GM21825 (cell line): ENCODE measurements at regions not wholly inside any gene's neighbourhood (a gene's known extent, or its start where the extent isn't known, plus 50 kb on each side); places are given as distances from the start of the nearest gene placed in this dataset.

Experiments used
- ATAC-seq: cut with Tn5 transposase; IDR thresholded peaks from one replicate; pipeline ENCODE4 v1.9.1; 2021; ENCODE audit warnings: mild to moderate bottlenecking, moderate library complexity; ENCODE audit not compliant: unreplicated experiment

GRCh38 chr16:72286936-72287620 lies 115.1 kb upstream of the PMFBP1 start:
- no peak for ATAC-seq

DNA sequence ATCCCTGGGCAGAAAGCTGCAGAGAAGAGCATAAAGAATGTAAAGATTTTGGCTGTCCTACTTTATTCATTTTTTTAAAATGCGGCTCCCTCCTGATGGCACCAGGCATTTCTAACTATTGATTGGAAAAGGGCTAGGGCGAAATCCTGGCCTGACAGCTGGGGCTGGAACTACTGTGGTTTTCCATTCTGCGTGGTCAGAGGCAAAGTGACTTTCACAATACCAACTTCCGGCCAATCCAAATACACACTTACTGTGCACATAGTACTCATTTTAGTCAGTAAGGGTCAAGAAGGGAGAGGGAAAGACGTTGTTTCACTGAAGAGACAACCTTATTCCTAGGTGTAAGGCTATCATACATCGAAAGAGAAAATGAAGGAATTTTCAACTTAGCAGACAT lies 113.8 kb upstream of the PMFBP1 start:
- no peak for ATAC-seq

DNA sequence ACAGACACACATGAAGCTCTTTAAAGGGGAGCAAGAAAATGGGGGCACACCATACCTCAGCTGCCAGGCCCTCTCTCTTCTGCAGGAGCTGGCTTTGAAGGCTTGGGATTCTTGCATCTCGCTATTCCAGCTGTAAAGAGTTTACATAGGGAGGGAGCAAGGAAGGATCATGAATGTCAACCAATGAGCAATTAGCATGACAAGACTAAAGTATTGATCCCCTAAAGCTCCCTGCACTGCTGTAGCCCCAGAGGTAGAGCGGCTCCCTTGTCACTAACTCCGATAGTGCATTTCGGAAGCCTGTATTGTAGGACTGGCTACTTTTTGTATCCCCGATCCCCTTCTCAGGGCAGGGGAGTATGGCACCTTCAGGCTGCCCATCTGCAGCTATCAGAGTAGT lies 113.4 kb upstream of the PMFBP1 start:
- no peak for ATAC-seq

DNA sequence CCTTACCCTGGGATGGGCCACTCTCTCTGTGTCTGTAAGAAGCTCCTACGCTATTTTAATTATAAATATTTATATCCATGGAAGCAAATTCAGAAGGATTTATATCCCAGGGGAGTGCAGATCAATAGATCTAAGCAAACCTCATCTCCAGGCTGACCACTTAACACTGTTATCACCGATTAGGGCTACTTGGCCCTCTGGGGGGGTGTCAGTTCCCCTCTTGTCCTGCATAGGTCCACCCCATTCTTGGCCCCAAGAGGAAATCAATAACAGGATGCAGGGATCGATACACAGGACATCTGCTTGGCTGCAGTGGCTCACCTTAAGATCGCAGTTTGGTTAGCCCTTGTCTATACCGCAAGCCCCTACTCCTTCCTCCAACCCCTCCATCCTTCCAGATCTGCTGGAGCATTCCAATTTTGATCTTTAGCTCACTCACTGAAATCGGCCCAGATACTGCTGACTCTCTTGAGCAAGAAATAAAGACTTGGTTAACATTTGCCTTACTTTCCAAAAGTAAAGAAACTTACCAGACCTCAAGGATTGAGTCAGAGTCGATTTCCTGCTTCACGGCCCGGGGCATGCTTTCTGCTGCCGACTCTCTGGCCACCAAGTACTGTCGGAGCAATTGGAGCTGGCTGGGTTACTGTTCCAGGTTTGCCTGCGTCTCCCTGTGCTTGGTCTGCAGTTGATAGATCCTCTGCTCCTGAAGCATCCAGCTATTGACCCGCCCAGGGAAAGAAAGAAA lies 112.3 kb upstream of the PMFBP1 start:
- ATAC-seq = no peak

- no peak for ATAC-seq
Observed at GRCh38 chr16:72282362-72282761, 110.4 kb upstream of the PMFBP1 start.

DNA sequence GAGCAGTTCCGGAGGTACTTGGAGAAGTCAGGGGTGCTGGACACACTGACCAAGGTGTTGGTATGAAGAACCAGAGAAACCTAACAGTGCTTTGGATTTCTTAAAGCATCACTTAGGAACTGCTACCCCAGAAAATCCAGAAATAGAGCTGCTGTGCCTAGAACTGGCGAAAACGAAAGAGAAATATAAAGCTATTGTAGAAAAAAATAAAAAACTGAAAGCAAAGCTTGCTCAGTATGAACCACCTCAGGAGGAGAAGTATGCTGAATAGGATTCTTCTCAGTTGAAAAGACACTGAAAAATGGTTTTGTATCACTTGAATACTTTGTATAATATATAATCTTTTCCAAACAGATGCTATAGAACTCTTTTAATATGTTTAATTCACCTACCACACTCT lies 106.3 kb upstream of the PMFBP1 start:
- ATAC-seq = no peak

DNA sequence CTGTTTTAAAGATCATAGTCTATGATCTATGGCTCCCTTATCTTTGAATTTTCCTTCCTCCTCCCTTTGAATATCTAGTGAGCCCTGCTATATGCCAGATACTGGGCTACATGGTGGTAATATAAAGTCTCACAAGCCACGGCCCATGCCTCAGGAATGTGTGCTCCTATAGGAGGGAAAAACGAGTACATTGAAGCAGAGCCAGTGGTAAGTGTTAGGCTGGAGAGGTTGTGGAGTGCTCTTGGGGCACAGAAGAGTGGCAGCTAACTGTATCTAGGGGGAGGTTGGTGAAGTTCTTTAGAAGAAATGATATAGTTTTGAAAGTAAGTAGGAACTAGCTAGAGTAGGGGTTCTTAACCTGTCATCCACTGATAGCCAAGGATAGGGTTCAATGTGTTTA lies 105.8 kb upstream of the PMFBP1 start:
- no peak for ATAC-seq

DNA sequence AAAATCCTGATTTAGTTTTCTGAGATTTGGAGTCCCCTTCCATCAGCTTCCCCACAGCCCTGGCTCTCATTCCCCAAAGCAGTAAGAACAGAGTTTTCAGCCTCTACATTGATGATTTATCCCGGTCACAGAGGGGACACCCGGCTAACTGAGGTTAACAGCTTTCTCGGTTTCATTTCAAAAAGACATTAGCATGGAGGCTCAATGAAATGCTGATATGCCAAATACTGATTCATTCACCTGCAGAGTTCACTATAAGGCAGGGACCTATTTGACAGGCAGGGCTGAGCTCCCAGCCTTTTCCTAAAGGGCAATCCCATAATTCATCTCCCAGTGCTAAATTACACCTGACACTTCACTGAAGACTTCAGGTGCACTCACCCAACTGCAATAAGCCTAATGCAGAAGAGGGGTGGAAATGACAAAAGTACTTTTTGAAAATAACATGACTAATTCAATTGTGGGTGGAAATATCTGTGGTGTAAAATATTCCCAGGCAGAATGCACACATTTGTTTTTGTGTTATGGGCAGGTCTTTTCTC lies 99.8 kb upstream of the PMFBP1 start:
- no peak for ATAC-seq

DNA sequence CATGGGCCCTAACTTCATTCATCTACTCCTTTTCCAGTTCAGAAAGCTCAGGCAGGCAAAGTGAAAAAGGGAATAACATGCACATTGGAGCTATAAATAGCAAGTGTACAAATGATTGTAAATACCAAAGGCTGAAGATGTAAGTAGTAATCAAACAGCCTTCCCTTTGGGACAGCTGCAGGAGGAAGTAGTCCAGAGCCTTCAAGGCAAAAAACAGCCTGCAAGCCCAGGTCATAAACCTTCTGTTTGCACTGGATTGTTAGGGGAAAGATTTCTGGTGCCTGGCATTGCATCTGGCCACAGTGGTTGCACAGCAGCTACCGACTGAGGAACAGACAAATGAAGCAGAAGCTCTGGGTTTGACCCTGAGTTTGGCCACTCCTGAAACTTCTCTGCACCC lies 98.6 kb upstream of the PMFBP1 start:
- no peak for ATAC-seq

DNA sequence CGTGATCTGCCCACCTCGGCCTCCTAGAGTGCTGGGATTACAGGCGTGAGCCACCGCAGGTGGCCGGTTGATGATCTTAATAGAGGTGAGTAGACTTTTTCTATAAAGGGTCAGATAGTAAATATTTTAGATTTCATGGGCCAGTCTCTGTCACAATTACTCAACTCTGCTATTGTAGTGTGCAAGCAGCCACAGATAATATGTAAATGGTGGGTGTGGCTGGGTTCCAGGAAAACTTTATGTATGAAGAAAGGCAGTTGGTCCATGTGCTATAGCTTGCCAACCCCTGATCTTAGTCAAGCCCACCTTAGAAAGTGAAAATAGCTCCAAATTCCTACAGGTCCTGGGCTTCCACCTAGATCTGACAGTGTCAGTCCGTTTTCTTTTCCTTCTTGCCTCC lies 94.9 kb upstream of the PMFBP1 start:
- ATAC-seq = no peak

DNA sequence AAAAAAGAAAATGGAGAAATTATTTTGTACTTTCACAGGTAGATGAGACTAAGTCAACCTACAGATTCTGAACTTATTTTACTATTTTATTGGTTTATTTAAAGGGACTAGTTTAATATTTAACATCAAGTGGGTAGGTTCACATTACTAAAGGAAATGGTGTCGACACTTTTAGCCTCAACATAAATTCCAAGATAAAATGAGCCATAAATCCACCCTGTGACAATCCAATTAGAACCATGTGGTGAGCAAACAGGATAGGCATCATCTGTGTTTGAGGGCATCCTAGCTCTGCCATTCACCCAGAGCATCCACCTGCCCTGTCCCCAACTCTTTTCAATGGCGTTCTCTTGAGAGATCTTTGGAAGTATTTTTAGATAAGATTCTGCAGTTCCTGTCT lies 92.8 kb upstream of the PMFBP1 start:
- ATAC-seq = no peak

GRCh38 chr16:72262711-72263110 lies 90.8 kb upstream of the PMFBP1 start:
- ATAC-seq = no peak

GRCh38 chr16:72261127-72261526 lies 89.2 kb upstream of the PMFBP1 start:
- ATAC-seq = no peak

DNA sequence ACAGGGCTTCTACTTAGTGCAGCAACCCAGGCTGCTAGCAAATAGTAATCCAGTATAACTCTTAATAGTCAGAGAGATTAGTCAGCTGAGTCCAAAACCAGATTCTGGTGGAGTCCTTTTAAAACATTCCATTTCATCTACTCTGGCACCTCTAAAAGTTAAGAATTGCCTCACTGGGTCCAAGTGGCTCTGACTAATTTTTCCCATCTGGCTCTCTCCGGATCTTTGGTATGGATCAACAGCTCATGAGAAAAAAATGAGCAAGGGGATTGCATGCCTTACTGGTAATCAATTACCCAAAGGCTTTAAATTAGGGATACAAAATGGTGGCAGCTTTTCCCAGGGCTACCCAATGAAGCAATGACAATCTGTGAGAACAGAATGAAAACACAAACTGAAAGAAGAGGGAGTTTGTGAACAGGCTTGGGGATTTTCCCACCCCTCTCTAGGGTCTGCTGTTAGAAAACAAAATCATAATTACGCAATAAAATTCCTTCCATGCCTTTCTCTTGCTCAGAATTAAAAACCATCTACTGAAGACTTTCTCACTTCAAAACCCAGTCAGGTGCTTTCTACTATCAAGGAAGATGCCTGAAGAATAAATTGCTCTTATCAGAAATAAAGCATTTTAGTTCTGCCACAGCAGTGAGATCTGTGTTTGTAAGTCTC lies 84.6 kb upstream of the PMFBP1 start:
- ATAC-seq = no peak

- ATAC-seq = no peak
Observed at GRCh38 chr16:72255786-72256185, 83.8 kb upstream of the PMFBP1 start.

- no peak for ATAC-seq
Observed at GRCh38 chr16:72247821-72248253, 75.9 kb upstream of the PMFBP1 start.

- peak; percentile 95 for ATAC-seq
Observed at GRCh38 chr16:72246423-72246822, 74.5 kb upstream of the PMFBP1 start.

DNA sequence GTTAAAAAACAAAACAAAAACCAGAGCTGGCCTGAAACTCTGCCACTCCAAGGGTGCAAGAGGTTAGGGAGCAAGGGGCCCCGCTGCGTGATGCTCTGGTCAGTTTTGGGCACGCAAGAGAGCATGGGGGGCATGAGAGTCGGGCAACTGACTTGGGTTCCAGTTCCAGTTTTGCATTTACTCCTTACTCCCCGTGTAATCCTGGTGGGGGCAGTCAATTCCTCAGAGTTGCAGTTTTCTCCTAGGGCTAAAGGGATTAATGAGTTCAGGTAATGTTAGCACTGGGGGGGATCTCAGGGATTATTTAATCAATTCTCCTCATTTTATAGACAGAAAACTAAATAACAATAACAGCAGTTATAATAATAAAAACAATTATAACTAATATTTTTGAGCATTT lies 72.9 kb upstream of the PMFBP1 start:
- no peak for ATAC-seq

GRCh38 chr16:72243621-72244020 lies 71.7 kb upstream of the PMFBP1 start:
- no peak for ATAC-seq

GRCh38 chr16:72242757-72243156 lies 70.8 kb upstream of the PMFBP1 start:
- ATAC-seq = no peak

GRCh38 chr16:72241930-72242329 lies 70.0 kb upstream of the PMFBP1 start:
- ATAC-seq = no peak

DNA sequence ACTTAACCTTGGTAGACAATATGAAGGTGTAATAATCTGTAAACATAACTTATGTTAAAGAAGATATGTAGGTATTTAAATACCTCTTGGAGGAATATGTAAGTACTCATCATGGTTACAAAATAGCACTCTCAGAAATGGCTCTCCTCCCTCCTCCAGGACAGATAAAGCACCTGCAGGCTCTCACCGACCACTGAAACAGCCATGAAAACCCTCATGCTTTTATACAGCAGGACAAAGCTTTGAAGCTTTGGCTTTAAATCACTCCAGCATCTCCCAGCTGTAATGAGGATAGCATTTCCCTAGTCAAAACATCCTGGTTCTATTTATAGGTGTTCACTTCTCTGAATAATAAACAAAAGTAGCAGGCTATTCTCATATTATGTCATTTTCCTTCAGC lies 69.1 kb upstream of the PMFBP1 start:
- no peak for ATAC-seq
